Hematopoietic multipotent progenitor cell treated with erythropoietin and hydrocortisone succinate and interleukin-3 and kit ligand, for 4 days (in vitro differentiated cells): ENCODE measurements at regions not wholly inside any gene's neighbourhood (a gene's known extent, or its start where the extent isn't known, plus 50 kb on each side); places are given as distances from the start of the nearest gene placed in this dataset.

Source experiments
- DNase-seq: peaks from one replicate; pipeline ENCODE4 v3.0.0-alpha.2; 2015

DNA sequence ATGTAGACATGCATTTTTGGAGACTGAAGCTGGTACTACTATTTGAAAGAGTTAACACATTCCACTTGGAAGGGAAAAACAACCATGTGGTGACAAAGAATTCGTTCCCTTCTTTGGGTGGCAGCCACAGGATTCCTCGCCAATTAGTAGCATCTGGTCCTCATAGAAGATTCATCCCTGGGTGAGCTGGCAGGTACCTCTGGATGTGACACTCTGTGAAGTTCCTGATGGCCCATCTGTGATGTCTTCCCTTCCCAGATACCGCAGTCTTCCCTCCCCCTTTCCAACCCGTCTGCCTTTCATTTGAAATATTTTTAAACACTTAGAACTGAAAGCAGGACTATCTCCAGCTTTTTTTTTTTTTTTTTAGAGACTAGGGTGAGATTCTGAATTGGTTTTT is 569.5 kb downstream of the TYW1 start:
- DNase-seq: no peak

DNA sequence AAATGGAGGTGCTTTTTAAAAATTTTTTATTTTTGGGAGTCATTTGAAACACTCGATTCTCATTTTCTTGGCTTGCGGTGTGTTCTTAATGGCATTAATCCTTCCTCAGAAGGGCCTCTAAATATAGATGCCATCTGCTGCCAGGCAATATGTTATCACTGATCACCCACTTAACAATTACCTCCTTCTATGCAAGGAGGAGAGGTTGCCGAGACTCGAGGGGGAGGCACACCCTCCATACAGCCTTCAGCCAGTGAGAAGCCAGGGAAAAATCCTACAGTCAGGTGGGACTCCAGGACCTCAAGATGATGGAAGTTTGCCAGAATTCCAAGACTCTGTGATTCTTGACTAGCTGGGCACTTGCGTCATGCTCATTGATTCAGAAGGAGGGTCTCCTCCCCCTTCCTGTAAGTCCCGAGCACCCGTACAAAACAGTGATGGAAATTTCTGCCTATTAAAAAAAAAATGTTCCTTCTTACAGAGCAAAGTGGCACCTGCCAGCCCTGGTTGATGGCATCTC is 574.5 kb downstream of the TYW1 start:
- no peak for DNase-seq

- no peak for DNase-seq
Measured at GRCh38 chr7:67573639-67574038, 577.0 kb downstream of the TYW1 start.

GRCh38 chr7:67588631-67589030 is 592.0 kb downstream of the TYW1 start:
- no peak for DNase-seq

DNA sequence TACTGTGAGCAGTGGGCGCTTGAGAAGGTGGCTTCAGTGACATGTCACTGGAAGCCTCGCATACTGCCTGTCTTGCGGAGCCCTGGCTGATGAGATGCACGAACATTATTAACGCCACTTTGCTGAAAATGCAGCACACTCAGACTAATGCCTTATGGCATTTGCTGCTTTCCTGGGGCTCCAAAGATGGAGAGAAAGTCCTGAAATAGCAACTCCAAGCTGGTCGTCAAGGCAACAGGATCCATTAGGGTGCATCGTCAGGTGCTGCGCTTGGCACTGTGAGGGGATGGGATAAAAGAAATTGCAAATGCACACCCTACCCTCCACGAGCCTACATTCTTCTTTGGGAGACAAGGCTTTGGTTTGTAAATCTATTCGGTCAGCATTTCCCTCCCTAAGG is 592.5 kb downstream of the TYW1 start:
- DNase-seq: no peak

- DNase-seq: no peak
Measured at GRCh38 chr7:67590649-67591048, 594.0 kb downstream of the TYW1 start.

- DNase-seq: no peak
Measured at GRCh38 chr7:67593794-67594193, 597.2 kb downstream of the TYW1 start.

DNA sequence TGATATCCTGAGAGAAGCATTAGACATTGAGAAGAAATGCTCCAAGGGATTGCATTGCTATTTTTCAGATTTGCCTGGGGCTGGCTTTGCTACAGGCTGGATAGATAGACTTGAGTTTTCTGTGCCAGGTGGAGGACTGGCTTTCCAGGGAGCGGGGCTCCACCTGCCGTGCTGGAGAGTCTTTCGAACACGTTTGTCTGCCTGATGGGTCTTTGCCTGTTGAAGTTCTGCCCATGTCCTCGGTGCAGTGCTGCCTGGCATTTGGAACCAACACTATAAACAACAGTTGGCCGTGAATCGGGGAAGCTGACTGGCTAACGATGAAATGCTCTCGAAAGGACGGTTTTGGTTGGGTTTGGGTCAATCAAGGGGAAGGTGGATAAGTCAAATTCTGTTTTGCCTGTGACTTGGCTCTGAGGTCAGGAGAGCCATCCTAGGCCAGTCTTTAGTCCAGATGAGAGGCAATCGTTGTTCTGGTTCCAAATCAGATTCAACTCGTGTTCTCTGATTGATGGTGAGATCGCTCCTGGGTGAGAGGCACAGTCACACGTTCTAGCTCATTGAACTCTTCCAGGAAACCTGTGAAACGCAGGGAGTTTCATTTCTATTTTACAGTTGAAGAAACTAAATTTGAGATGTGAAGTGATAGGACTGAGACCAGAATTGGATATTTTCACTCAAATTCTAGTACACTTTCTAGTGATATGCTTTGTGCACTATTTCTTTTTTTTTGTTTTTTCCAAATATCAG is 599.0 kb downstream of the TYW1 start:
- DNase-seq: no peak

DNA sequence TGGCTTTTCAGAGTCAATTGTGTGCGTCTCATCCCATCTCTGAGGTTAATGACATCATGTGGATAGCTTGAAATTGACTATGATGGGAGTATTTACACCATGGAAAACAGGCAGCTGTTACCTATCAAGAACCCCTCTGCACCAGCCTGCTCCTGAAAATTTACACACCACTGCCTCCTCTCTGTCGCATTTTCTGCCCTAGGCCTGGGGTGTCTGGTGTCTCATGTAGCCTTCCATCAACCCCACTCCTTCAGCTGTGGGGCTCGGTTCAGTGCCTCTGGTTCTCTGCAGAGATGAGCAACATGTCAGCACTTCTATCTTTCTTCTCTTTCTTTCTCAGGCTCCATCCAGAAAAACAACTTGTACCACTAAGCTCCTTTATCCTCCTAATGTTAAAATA is 600.5 kb downstream of the TYW1 start:
- no peak for DNase-seq

- no peak for DNase-seq
Measured at GRCh38 chr7:67598469-67598868, 601.8 kb downstream of the TYW1 start.

- DNase-seq: no peak
Measured at GRCh38 chr7:67599331-67600062, 602.9 kb downstream of the TYW1 start.

GRCh38 chr7:67602246-67602887 is 605.7 kb downstream of the TYW1 start:
- no peak for DNase-seq

GRCh38 chr7:67604461-67605386 is 608.1 kb downstream of the TYW1 start:
- no peak for DNase-seq

DNA sequence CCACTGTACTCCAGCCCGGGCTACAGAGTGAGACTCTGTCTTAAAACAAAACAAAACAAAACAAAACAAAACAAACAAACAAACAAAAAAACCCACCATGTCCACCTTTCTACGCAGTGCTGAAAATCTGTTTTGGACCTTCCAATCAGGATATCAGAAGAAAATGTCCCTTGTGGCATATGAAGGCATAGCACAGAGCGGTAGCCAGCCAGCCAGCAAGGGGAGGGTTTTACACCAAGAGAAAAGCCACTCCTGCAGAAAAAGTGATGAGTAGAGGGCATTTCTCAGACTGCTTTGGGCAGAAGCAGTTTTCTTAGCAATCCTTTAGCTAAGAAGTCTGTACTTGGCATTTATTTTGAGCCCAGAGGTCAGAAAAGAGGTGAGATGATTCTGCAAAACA is 612.2 kb downstream of the TYW1 start:
- DNase-seq: no peak

- DNase-seq: no peak
Measured at GRCh38 chr7:67610897-67611296, 614.3 kb downstream of the TYW1 start.

- no peak for DNase-seq
Measured at GRCh38 chr7:67614843-67615242, 618.2 kb downstream of the TYW1 start.

GRCh38 chr7:67616517-67616916 is 619.9 kb downstream of the TYW1 start:
- no peak for DNase-seq

- DNase-seq: no peak
Measured at GRCh38 chr7:67618556-67619162, 622.0 kb downstream of the TYW1 start.

- DNase-seq: no peak
Measured at GRCh38 chr7:67619175-67619574, 622.5 kb downstream of the TYW1 start.

DNA sequence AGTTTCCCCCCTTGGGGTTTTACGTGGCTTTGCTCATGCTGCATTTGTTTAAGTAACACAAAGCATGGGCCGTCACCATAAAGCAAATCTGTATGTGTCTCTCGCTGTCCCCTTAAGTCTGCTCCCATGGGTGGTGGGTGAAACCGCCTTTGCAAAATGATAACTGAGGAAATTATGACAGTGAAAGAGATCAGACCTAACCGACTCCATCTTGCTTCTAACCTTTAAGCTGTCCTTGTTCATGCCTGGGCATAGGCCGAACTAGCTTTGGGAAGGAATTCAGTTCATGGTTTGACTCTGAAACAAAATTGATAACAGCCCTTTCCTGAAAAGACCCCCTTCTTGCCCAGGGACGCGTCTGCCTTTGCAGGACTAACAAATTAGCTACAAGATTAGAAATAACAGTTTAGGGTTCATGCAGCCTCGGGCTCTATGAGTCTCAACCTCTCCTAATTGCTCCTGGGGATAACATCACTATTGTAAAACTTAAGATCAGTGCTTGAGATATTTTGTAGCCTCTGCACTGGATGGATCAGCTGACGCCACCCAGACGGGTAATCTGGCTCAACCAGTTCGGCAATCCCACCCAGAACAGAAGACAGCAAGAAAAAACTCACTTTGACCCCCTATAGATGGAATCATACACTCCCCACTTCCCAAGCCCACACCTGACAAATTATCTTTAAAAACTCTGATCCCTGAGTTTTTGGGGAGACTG is 623.7 kb downstream of the TYW1 start:
- DNase-seq: no peak

DNA sequence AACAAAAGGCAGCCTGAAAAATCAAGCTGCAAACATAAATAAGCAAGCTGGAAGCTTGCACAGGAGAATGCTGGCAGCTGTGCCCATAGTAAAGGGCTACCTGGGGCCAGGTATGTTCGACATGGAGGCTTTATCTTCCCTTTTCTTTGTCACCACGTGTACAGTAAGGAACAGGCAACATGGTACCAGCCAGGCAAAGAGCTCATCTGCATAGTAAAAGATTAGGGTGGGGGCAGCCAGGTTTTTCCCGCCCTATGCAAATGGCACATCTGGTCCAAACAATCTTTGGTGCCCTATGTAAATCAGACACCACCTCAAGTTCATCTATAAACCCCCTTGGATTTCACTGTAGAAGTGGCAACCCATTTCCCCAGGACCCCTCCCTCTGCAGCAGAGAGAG is 625.1 kb downstream of the TYW1 start:
- no peak for DNase-seq
